ENCODE measurements at regions not wholly inside any gene's neighbourhood (a gene's known extent, or its start where the extent isn't known, plus 50 kb on each side); places are given as distances from the start of the nearest gene placed in this dataset.

GRCh38 chr13:39870197-39870747 lies 214.8 kb downstream of the COG6 start:
- TF ChIP-seq CTCF (IDR thresholded peaks at IDR 0.05; ENCODE audit: insufficient read depth, low read depth, low read length) (no peak), EZH2 (IDR thresholded peaks at IDR 0.05; ENCODE audit: insufficient read depth, low read length) (no peak)

Measured in astrocyte (in vitro differentiated cells and primary cell).